GM21529 (cell line): ENCODE measurements at regions not wholly inside any gene's neighbourhood (a gene's known extent, or its start where the extent isn't known, plus 50 kb on each side); places are given as distances from the start of the nearest gene placed in this dataset.
"Not testable (repeated sequence)": the region's sequence is repeated elsewhere in the genome, so short reads cannot be mapped to it uniquely, and the experiment has no call there.

Experiments
- ATAC-seq: cut with Tn5 transposase; IDR thresholded peaks from one replicate; pipeline ENCODE4 v1.9.1; 2021; ENCODE audit not compliant: unreplicated experiment

DNA sequence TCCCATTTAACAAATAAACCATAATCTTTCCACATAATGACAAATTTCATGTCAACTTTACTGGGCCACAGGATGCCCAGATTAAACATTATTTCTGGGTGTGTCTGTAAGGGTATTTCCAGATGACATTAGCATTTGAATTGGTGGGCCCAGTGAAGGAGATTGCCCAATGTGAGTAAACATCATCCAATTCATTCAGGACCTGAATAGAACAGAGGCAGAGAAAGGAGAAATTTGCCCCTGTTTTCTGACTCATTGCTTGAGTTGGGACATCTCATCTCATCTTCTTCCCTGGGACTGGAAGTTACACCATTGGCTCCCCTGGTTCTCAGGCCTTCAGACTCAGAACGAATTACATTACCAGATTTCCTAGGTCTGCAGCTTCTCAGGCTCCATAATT, 142.9 kb downstream of the TPBG start:
- ATAC-seq = no peak

DNA sequence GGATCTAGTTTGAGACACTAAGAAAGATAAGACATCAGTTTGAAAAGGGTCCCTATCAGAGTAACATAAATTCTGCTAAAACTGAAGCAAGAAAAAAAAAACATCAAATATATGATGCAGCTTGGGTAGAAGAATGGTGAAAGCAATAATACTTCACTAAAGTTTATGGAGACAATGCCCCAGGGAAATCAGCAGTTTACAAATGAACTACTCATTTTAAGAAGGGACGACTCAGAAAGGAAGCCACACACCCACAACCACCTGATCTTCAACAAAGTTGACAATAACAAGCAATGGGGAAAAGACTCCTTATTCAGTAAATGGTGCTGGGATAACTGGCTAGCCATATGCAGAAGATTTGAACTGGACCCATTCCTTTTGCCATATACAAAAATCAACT, 143.5 kb downstream of the TPBG start:
- no peak for ATAC-seq

DNA sequence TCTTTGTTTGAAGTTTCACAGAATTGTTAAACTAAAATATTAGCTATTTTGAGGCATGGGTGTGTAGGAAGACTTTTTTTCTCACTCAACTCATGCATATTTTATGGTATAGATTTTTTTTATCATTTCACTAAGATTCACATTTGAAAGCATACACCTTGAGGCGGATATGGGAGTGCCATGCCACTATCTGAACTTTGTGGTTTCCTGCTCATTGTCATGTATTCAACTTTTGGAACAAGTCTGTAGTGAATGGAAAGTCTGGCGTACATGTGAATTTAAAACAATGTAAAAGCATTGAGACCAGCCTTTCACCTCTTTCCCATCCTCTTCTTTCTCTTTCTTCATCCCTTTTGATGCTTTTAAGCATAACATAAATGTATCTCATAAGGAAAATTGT, 147.9 kb downstream of the TPBG start:
- ATAC-seq = no peak

DNA sequence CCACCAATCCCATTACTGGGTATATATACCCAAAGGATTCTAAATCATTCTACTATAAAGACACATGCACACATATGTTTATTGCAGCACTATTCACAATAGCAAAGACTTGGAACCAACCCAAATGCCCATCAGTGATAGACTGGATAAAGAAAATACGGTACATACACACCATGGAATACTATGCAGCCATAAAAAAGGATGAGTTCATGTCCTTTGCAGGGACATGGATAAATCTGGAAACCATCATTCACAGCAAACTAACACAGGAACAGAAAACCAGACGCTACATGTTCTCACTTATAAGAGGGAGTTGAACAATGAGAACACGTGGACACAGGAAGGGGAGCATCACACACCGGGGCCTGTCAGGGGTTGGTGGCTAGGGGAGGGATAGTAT, 154.3 kb downstream of the TPBG start:
- ATAC-seq = not testable (repeated sequence)

DNA sequence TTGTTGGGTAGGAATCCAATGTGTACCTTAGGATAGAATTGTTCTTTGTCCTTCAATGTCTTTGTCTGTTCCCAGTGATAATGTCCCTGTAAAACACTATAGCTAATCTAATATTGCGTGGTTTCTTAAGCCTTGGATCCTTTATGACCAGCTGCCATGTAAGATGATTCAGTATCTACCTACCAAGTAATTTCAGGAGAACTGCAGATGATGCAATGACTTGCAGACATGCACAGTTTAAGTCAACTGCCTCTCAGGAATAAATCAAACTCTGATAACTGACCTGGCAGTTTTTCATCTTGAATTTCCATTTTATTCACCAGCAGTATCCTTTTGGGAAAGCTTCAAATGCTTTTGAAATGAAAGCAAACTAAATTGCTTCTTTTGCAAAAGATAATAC, 157.8 kb downstream of the TPBG start:
- no peak for ATAC-seq

DNA sequence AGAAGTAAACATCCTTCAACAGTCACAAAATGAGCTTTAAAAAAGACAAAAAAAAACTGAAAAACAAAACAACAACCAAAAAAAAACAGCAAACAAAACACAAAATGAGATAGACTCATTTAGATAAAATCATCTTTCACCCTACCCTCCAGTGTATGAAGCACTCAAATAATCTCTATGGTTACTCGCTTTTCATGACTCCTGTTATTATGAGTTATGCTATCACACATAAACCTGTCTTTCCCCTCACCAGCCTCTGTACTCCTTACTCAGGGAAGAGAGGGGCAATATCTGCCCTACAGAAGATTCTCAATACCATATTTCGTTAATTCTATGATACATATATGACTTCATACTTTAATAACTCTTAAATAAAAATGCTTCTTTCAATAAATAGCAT, 158.2 kb downstream of the TPBG start:
- ATAC-seq = no peak

DNA sequence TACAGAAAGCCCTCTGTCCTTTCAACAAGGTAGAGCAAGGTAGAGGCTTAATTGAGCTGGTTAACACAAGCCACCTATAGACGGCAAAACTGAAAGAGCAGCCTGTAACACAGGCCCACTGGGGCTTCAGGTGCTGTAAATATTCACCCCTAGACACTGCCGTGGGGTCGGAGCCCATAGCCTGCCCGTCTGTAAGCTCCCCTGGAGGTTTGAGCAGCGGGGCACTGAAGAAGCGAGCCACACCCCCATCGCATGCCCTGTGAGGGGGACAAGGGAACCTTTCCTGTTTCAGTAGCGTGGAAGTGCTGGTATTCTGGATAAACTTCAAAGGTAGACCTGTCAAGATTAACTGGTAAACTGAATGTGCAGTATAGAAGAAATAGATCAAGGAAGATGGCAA, 160.4 kb downstream of the TPBG start:
- no peak for ATAC-seq

DNA sequence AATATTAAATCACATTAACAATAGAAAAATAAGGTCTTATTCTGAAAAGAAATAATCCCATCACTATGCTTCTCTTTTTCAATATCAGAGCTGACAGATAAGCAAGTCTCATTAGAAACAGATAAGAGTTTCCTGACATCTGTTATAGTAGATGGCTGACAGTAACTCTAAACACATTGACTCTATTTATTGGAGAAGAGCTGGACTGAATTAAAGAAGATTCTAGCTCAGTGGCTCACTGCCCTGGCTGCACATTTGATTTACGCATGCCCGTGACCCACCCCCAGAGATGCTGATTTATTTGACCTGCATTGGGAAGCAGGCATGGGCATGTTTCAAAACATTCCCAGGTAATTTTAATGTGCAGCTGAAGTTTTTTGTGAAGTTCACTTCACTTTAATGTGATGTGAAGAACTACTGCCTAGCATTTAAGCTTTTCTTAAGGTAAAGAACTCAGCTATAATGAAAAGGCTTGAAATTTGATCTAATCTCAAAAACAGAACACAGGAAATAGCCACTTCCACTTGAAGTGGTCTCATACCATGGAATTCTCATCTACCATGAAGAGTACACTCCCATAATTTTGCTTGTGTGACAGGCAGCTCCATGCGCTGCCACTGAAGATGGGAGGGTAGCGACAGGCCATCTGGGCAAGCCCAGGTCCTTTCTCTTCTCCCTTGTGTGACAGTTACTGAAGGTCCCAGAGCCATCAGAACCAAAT, 162.3 kb downstream of the TPBG start:
- no peak for ATAC-seq

DNA sequence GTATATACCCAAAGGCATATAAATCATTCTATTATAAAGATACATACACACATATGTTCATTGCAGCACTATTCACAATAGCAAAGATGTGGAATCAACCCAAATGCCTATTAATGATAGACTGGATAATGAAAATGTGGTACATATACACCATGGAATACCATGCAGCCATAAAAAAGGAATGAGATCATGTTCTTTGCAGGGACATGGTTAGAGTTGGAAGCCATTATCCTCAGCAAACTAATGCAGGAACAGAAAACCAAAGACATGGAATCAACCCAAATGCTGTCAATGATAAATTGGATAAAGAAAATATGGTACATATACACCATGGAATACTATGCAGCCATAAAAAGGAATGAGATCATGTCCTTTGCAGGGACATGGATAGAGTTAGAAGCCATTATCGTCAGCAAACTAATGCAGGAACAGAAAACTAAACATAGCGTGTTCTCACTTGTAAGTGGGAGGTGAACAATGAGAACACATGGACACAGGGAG, 166.4 kb downstream of the TPBG start:
- not testable (repeated sequence) for ATAC-seq

DNA sequence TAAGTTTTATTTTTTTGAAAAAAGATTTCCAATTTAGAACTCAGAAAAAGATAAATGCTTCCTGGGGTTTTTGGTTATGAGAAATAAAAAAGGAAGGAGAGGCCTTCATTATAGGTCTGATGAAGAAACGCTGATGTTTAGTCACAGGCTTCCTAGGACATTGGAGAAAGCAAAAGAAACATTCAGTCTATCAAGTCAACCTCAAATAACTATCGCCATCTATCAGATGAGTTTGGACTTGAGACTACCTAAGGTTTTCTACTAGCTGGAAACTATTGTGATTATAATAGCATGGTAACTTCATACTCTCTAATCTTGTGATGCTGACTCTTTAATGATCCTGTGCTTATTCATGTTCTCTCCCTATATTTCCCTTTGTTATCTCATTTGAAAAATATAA, 171.3 kb downstream of the TPBG start:
- no peak for ATAC-seq

DNA sequence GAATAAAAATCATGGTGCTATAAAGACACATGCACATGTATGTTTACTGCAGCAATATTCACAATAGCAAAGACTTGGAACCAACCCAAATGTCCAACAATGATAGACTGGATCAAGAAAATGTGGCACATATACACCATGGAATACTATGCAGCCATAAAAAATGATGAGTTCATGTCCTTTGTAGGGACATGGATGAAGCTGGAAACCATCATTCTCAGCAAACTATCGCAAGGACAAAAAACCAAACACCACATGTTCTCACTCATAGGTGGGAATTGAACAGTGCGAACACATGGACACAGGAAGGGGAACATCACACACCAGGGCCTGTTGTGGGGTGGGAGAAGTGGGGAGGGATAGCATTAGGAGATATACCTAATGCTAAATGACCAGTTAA, 185.9 kb downstream of the TPBG start:
- ATAC-seq = not testable (repeated sequence)

DNA sequence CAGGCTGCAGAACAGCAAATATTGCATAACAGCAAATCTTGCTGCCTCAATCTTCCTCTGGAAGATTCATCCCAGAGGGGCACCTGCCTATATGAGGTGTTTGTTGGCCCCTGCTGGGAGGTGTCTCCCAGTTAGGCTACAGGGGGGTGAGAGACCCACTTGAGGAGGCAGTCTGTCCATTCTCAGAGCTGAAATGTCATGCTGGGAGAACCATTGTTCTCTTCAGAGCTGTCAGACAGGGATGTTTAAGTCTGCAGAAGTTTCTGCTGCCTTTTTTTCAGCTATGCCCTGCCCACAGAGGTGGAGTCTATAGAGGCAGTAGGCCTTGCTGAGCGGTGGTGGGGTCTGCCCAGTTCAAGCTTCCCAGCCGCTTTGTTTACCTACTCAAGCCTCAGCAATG, 187.7 kb downstream of the TPBG start:
- ATAC-seq = not testable (repeated sequence)

DNA sequence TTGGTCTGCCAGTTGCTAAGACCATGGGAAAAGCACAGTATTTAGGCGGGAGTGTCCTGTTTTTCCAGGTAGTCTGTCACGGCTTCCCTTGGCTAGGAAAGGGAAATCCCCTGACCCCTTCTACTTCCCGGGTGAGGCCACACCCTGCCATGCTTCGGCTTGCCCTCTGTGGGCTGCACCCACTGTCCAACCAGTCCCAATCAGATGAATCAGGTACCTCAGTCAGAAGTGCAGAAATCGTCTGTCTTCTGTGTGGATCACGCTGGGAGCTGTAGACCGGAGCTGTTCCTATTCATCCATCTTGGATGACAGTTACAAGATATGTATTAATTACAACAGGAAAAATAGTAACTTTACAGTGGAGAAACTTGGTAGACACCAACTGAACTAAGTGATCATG, 188.2 kb downstream of the TPBG start:
- ATAC-seq = no peak

DNA sequence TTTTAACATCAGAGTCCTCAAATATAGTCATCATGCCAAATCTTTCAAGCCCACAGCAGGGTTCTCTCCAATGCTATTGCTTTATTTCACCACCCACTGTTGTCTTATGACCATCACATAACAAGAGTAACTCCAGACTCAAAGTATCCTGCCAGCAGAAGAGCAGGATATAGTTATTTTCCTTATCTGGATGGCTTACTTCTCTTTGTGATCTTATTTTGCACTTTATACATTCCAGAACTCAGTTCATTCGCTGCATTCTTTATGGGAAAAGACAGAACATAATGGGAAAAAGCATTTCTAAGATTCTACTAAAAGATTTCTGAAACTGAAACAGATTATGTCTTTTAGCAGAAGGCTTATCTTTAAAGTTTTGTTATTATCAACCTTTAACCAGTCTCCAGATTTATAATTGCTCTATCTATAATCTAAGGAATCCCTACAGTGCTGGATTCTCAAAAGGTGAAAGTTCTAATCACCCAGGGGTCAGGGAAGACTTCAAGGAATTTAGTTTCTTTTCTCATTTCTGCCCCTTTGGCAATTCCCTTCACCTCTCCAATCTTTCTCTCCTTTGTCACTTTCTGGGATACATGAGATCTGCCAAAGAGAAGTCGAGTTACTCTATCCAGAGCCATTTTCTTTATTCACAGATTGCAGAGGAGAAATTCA, 190.4 kb downstream of the TPBG start:
- no peak for ATAC-seq

DNA sequence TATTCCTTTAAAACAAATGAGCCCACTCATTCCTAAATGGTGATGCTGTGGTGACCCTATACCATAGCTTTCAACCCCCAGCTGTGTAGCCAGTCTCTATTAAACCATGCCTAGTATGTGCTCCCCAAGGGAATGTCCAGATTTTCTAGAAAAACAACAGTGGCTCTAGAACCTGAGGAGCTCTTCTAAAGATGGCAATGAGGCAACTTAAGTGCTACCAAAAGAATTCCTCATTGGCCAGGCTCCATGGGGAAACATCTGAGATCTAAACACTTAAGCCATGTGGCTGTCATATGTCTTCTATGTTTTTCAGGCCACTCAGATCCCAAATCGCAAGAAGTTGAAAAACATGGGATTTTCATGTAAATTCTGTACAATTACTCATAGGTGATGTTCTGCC, 191.0 kb downstream of the TPBG start:
- ATAC-seq = no peak

DNA sequence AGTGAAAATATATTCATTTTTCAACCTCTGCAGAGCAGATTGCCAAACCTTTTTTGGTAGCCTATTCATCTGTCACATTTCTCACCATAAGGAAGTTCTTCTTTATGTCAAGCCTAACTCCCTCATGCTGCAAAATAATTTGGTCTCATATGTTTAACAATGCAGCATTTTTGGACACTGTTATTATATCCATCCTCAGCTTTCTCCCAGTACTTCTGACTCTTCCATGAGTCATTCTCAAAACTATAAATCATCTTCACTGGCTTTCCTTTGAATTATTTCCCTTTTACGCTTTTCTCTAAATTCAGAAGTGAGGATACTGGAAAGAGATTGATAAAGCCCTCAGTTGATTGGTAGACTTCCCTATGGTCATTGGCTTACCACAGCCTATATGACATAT, 192.2 kb downstream of the TPBG start:
- no peak for ATAC-seq

DNA sequence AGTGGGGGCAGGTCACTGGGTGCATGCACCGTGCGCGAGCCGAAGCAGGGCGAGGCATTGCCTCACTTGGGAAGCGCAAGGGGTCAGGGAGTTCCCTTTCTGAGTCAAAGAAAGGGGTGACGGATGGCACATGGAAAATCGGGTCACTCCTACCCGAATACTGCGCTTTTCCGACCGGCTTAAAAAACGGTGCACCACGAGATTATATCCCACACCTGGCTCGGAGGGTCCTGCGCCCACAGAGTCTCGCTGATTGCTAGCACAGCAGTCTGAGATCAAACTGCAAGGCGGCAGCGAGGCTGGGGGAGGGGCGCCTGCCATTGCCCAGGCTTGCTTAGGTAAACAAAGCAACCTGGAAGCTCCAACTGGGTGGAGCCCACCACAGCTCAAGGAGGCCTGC, 194.9 kb downstream of the TPBG start:
- not testable (repeated sequence) for ATAC-seq

DNA sequence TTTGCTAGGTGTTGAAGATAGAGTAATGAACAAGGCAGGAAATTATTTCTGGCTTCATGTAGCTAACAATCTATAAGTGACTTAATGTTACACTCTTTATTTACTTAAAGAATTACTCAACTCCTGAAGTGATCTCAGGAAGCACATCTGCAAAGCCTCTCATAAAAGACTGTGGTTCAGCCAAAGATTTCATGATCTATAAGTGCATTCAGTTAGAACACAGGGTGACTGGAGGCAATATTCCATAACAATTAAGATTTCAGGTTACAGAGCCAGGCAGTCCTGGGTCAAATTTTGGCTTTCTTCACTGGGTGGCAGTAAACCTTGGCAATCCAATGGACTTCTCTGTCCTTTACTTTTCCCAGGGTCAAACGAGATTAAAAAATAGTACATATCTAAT, 204.0 kb downstream of the TPBG start:
- ATAC-seq = no peak

DNA sequence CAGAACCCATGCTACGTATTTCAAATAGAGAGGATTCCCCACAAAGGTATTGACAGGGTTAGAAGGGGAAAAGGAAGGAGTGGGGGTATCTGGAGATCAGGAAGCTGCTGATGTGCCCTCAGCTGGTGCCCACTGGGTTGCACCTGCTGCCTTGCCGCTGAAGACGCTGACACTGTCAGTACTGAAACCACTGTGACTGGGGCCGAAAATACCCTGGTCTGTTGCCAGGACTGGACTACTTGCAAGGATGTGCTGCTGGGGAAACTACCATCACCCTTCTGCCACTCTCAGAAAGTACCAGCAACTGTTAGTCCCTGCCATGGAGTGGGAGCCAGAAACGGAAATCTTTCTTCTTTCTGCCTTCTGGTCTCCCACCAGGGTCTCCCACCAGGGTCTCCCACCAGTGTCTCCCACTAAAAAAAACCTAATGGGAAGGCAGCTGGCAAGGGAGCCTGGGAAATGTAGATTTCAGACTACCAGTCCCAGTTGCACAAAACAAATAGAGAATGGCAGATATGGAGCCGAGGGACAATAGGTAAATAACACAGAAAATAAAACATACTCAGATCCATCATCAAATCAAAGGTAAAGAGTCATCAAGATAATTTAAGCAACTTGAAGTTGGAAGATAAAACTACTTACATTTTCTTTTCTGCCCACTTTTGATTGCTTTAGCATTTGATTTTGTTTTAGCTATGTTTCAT, 204.8 kb downstream of the TPBG start:
- ATAC-seq = peak; percentile 80

DNA sequence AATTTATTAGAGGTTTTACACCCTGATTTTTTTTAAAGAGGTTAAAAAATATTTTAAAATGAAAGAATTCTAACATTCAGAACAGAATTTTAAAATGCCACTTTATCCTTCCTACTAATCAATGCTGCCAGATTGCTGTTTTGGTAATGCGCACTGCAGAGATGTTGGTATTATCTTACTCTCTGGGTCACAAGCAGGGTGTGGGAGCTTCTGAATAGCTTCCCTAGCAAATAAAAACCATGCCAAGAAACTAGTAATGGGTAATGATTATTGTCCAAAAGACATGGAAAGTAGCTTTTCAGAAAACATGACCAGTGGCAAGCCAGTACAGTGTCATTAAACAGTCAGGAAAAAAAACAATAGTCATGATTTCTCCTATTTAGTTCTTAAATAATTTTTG, 205.4 kb downstream of the TPBG start:
- no peak for ATAC-seq

DNA sequence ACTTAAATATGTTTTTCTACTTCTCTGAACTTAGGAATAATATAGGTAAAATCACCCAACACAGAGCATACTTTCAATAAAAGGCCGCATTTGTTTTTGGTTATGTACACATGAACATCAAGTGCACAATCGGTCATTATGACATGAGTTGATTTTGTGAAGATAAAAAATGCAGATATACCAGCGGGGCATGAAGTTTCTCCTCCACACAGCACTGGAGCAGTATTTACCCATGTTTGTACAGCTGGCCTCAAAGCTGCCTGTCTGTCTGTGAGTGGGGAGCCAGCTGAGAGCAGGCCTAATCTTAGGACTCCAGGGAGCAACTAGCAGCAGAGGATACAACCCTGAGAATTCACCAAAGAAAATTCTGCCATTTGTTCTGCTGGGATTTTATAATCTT, 206.5 kb downstream of the TPBG start:
- no peak for ATAC-seq

DNA sequence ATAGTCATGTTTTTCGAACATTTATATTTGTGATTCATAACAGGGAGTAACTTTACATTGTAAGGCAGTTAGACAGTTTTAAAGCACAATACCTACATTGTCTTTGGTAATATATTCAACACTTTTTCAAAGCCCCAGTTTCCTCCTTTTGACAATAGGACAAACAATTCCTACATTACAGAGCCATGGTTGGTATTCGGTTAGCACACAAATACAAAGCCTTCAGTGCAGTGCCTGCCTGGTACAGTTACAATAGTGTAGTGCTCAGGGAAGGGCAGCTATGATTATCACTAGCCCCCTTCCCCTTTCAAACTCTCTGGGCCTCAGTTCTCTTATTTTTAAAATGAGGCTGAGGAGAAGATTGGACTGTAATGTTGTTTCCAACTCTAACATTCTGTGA, 207.8 kb downstream of the TPBG start:
- ATAC-seq = no peak
